WTC11 (cell line): ENCODE measurements at regions not wholly inside any gene's neighbourhood (a gene's known extent, or its start where the extent isn't known, plus 50 kb on each side); places are given as distances from the start of the nearest gene placed in this dataset.

Source experiments
- ATF2 ChIP-seq: sonication (generic); formaldehyde crosslinking; IDR thresholded peaks from 2 replicates; pipeline ENCODE4 v1.8.1; 2022; ENCODE audit warnings: low read depth, missing genetic modification reagents, borderline replicate concordance
- CTCF ChIP-seq: fragments of 200-600 bp; IDR thresholded peaks from 2 replicates; pipeline ENCODE4 v1.8.0; 2022; ENCODE audit warnings: antibody characterized with exemption
- E2F4 ChIP-seq: sonication (generic); formaldehyde crosslinking; IDR thresholded peaks from 2 replicates; pipeline ENCODE4 v1.8.1; 2022; ENCODE audit warnings: low read depth, mild to moderate bottlenecking, moderate library complexity, missing genetic modification reagents, borderline replicate concordance
- ELF4 ChIP-seq: sonication (generic); formaldehyde crosslinking; IDR thresholded peaks from 2 replicates; pipeline ENCODE4 v1.8.1; 2022; ENCODE audit warnings: low read depth, mild to moderate bottlenecking, moderate library complexity, missing genetic modification reagents
- ERG ChIP-seq: fragments of 250-450 bp; sonication (Bioruptor Pico); IDR thresholded peaks from 2 replicates; pipeline ENCODE4 v1.8.0; 2021; ENCODE audit warnings: mild to moderate bottlenecking
- FOXP1 ChIP-seq: sonication (generic); formaldehyde crosslinking; IDR thresholded peaks from 2 replicates; pipeline ENCODE4 v1.8.0; 2022; ENCODE audit warnings: missing genetic modification reagents, mild to moderate bottlenecking, moderate library complexity, borderline replicate concordance
- IRF1 ChIP-seq: sonication (generic); formaldehyde crosslinking; IDR thresholded peaks from 2 replicates; pipeline ENCODE4 v1.8.0; 2023; ENCODE audit warnings: missing genetic modification reagents
- JAZF1 ChIP-seq: fragments of 250-450 bp; sonication (Bioruptor Pico); IDR thresholded peaks from 2 replicates; pipeline ENCODE4 v1.9.0; 2021; ENCODE audit warnings: moderate library complexity, mild to moderate bottlenecking, inconsistent platforms
- NR3C1 ChIP-seq: sonication (generic); formaldehyde crosslinking; conservative IDR thresholded peaks from 2 replicates; pipeline ENCODE4 v1.8.1; 2023; ENCODE audit warnings: low read depth, mild to moderate bottlenecking, missing genetic modification reagents
- SP1 ChIP-seq: sonication (generic); formaldehyde crosslinking; conservative IDR thresholded peaks from 2 replicates; pipeline ENCODE4 v1.8.1; 2022; ENCODE audit warnings: missing genetic modification reagents
- TCF7 ChIP-seq: sonication (generic); formaldehyde crosslinking; IDR thresholded peaks from 2 replicates; pipeline ENCODE4 v1.8.0; 2022; ENCODE audit warnings: mild to moderate bottlenecking, low read depth, missing genetic modification reagents, moderate library complexity
- USF2 ChIP-seq: sonication (generic); formaldehyde crosslinking; IDR thresholded peaks from 2 replicates; pipeline ENCODE4 v1.8.1; 2023; ENCODE audit warnings: mild to moderate bottlenecking, missing genetic modification reagents, moderate library complexity
- ZNF532 ChIP-seq: fragments of 250-450 bp; sonication (Bioruptor Pico); IDR thresholded peaks from 2 replicates; pipeline ENCODE4 v1.9.0; 2021; ENCODE audit warnings: mild to moderate bottlenecking, borderline replicate concordance

- TF ChIP-seq ZNF532 (CRISPR knock-in tag) (no peak), CTCF (no peak), ELF4 (CRISPR knock-in tag) (no peak), E2F4 (CRISPR knock-in tag) (no peak), FOXP1 (CRISPR knock-in tag) (no peak), SP1 (no peak), IRF1 (CRISPR knock-in tag) (no peak), USF2 (CRISPR knock-in tag) (no peak), NR3C1 (CRISPR knock-in tag) (no peak), JAZF1 (no peak), ATF2 (CRISPR knock-in tag) (no peak), ERG (CRISPR knock-in tag) (no peak), TCF7 (no peak)
These were observed 147.7 kb downstream of the MRPL14 start for GRCh38 chr6:43979525-43979924.
